HCT116 (cell line): ENCODE measurements at regions not wholly inside any gene's neighbourhood (a gene's known extent, or its start where the extent isn't known, plus 50 kb on each side); places are given as distances from the start of the nearest gene placed in this dataset.

Experiments used
- ATAC-seq: fragments of 200-7000 bp; cut with Tn5 transposase; 2 replicates; pipeline ENCODE4 v1.9.1; 2020; ENCODE audit warnings: mild to moderate bottlenecking, moderate library complexity
- BruUV-seq: library from RNA; stranded (reverse); fragments of 400-500 nt; replicated peaks from 2 replicates; lab custom pipeline; 2021; lab: Mats Ljungman, UMichigan
- CTCF ChIA-PET: fragments of 300-600 bp; sonication (Branson Sonifier 250); formaldehyde crosslinking; loops from one replicate; lab custom pipeline; 2021; ENCODE audit warnings: antibody characterized with exemption; lab: Charles Lee
- POLR2A ChIA-PET: fragments of 300-600, 350-600 bp; sonication (Branson Sonifier 250); formaldehyde crosslinking; loops from one replicate; lab custom pipeline; 2021; ENCODE audit warnings: antibody characterized with exemption; lab: Charles Lee
- RAD21 ChIA-PET, 2 experiments: fragments of 300-600 bp; sonication (Branson Sonifier 250); formaldehyde crosslinking; loops; one replicate each; lab custom pipeline; 2023; ENCODE audit warnings: low total read pairs in 2 of 2; ENCODE audit not compliant: uncharacterized antibody in 2 of 2, unreplicated experiment in 2 of 2, low non-redundant PET in 1 of 2; lab: Charles Lee
- DNase-seq: peaks from one replicate; pipeline ENCODE4 v3.0.0-alpha.2; 2010; ENCODE audit warnings: low read depth, low spot score
- H2AFZ ChIP-seq: fragments of 200-600 bp; shearing (Covaris generic), sonication (generic); 2 replicates; pipeline ENCODE4 v1.6.1; 2017; ENCODE audit warnings: low read depth, mixed run types, mixed read lengths, antibody characterized with exemption, low read length; ENCODE audit not compliant: poor library complexity, severe bottlenecking
- H3K27ac ChIP-seq: 2 replicates; pipeline ENCODE4 v1.5.1; 2012; ENCODE audit warnings: low read depth, low read length
- H3K27me3 ChIP-seq: fragments of 200-600 bp; sonication (generic); 2 replicates; pipeline ENCODE4 v1.6.1; 2016; ENCODE audit warnings: mixed run types, low read length, mixed read lengths; ENCODE audit not compliant: insufficient read depth
- H3K36me3 ChIP-seq, 2 experiments: fragments of 200-500 bp in 1 of 2; fragments of 200-600 bp in 1 of 2; sonication (Bioruptor generic) in 1 of 2; sonication (generic) in 1 of 2; 2 replicates each; pipeline versions ENCODE4 v1.5.1 to v1.6.1; 2014 to 2016; ENCODE audit warnings: low read length in 2 of 2, inconsistent platforms in 1 of 2, mixed read lengths in 1 of 2, mixed run types in 1 of 2; ENCODE audit not compliant: insufficient read depth in 2 of 2, control insufficient read depth in 1 of 2
- H3K4me1 ChIP-seq, 2 experiments: fragments of 200-600 bp in 1 of 2; sonication (generic) in 1 of 2; 2 replicates each; pipeline versions ENCODE4 v1.5.1 to v1.6.1; 2012 to 2017; ENCODE audit warnings: low read length in 2 of 2, inconsistent platforms in 1 of 2, mild to moderate bottlenecking in 1 of 2, mixed read lengths in 1 of 2, mixed run types in 1 of 2, moderate library complexity in 1 of 2; ENCODE audit not compliant: insufficient read depth in 2 of 2, control insufficient read depth in 1 of 2
- H3K4me2 ChIP-seq: fragments of 200-600 bp; sonication (generic); 2 replicates; pipeline ENCODE4 v1.6.1; 2017; ENCODE audit warnings: mixed run types, low read length, mixed read lengths
- H3K4me3 ChIP-seq, 2 experiments: fragments of 200-600 bp in 1 of 2; sonication (generic) in 1 of 2; replicated peaks in 1 of 2; 2 replicates each; pipeline ENCODE4 v1.5.1; 2011 to 2016; ENCODE audit warnings: low read length in 2 of 2, control low read depth in 1 of 2, low read depth in 1 of 2, mild to moderate bottlenecking in 1 of 2, mixed read lengths in 1 of 2, mixed run types in 1 of 2
- H3K79me2 ChIP-seq: fragments of 200-600 bp; sonication (generic); 2 replicates; pipeline ENCODE4 v1.6.1; 2017; ENCODE audit warnings: mild to moderate bottlenecking, mixed run types, low read length, moderate library complexity, mixed read lengths; ENCODE audit not compliant: insufficient read depth
- H3K9ac ChIP-seq: fragments of 200-600 bp; sonication (generic); 2 replicates; pipeline ENCODE4 v1.6.1; 2016; ENCODE audit warnings: low read length, mixed read lengths
- H3K9me2 ChIP-seq: fragments of 200-600 bp; sonication (generic), shearing (Covaris generic); 2 replicates; pipeline ENCODE4 v1.6.1; 2017; ENCODE audit warnings: mixed run types, mild to moderate bottlenecking, moderate library complexity; ENCODE audit not compliant: insufficient read depth
- H3K9me3 ChIP-seq, 2 experiments: fragments of 200-500 bp in 1 of 2; fragments of 200-600 bp in 1 of 2; sonication (Bioruptor generic) in 1 of 2; sonication (generic) in 1 of 2; 2 replicates each; pipeline ENCODE4 v1.6.1; 2014 to 2017; ENCODE audit warnings: low read length in 2 of 2, mixed read lengths in 2 of 2, inconsistent platforms in 1 of 2, low read depth in 1 of 2, mild to moderate bottlenecking in 1 of 2, mixed run types in 1 of 2, moderate library complexity in 1 of 2; ENCODE audit not compliant: control insufficient read depth in 1 of 2, insufficient read depth in 1 of 2
- H4K20me1 ChIP-seq: fragments of 200-600 bp; sonication (generic), shearing (Covaris generic); 2 replicates; pipeline ENCODE4 v1.6.1; 2017; ENCODE audit warnings: mixed run types, mild to moderate bottlenecking, moderate library complexity; ENCODE audit not compliant: insufficient read depth
- EGR1 ChIP-seq: IDR thresholded peaks from 2 replicates; pipeline ENCODE4 v1.6.1; 2012; ENCODE audit warnings: low read depth
- EZH2 ChIP-seq: fragments of 200-600 bp; sonication (generic); IDR thresholded peaks from 2 replicates; pipeline ENCODE4 v1.6.1; 2017; ENCODE audit warnings: antibody characterized with exemption, mixed run types
- EZH2phosphoT487 ChIP-seq: fragments of 200-600 bp; IDR thresholded peaks from 2 replicates; pipeline ENCODE4 v1.6.1; 2018; ENCODE audit warnings: antibody characterized with exemption, borderline replicate concordance
- POLR2AphosphoS5 ChIP-seq: IDR thresholded peaks from 2 replicates; pipeline ENCODE4 v1.6.1; 2011; ENCODE audit warnings: mild to moderate bottlenecking, low read depth, low read length, moderate library complexity
- SIN3A ChIP-seq: IDR thresholded peaks from 2 replicates; pipeline ENCODE4 v1.6.1; 2012; ENCODE audit warnings: low read depth
- SP1 ChIP-seq: IDR thresholded peaks from 2 replicates; pipeline ENCODE4 v1.6.1; 2012; ENCODE audit warnings: low read depth
- YY1 ChIP-seq: IDR thresholded peaks from 2 replicates; pipeline ENCODE4 v1.6.1; 2011; ENCODE audit warnings: low read length, low read depth, moderate library complexity, mild to moderate bottlenecking; ENCODE audit not compliant: insufficient replicate concordance; ENCODE audit errors: extremely low read depth
- ZBTB33 ChIP-seq: IDR thresholded peaks from 2 replicates; pipeline ENCODE4 v1.6.1; 2011; ENCODE audit warnings: mild to moderate bottlenecking, low read length, moderate library complexity; ENCODE audit not compliant: insufficient replicate concordance; ENCODE audit errors: extremely low read depth
- intact Hi-C: fragments of 100-400 bp; cut with micrococcal nuclease; formaldehyde crosslinking; loops from 2 replicates; pipeline ENCODE4 v1.10.0; 2022
- TF ChIP-seq, protein P1 (sequence below): IDR thresholded peaks from 2 replicates; pipeline ENCODE4 v1.6.1; 2012

DNA sequence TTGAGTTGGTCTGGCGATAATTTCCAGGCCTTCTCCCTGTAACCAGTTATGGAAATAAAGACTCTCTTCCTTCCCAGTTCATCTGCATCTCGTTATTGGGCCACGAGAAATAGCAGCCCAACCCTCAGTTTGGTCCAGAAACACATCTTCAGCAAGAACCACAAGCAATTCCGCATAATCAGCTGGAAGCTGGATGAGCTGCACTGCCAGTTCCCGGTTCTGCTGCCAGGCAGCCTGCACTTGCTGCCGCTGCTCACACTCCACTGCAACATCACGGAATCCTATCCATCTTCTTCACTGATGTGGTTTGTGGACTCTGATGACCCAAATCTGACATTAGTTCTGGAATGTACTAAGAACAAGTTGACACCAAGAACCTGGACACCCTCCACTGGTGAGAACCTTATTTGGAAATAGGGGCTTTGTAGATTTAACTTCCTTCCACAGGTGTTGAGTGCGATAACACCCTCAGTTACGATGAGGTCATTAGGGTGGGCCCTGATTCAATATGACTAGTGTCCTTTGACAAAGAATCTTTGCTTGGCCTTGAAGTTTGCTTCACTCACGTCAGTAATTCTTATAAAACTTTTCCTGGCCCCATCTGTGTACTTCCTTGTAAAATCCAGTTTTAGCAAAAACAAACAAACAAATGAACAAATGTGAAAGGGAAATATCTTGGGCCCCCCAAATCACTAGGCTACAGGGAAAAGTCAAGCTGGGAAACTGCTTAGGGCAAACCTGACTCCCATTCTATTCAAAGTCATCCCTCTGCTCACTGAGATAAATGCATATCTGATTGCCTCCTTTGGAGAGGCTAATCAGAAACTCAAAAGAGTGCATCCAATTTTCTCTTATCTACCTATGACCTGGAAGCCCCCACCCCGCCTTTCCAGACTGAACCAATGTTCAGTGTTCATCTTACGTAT, 221.9 kb upstream of the PROK2 start:
- no peak overlapping the region for H3K4me2 ChIP-seq
- ChIA-PET POLR2A (no interaction called here), RAD21 (no interaction called here), CTCF (no interaction called here)
- intact Hi-C loops = no loop called here
- H4K20me1 ChIP-seq = no peaks in the 10 kb centered on the region
- DNase-seq (no peak), ATAC-seq (no peak)
- peaks cover 0 to 5% of the 10 kb centered on the region in 2 experiments; a peak in 1 of 4 replicates for H3K4me1 ChIP-seq
- no peaks in the 10 kb centered on the region for H3K9me2 ChIP-seq
- no peak overlapping the region for H3K4me3 ChIP-seq
- H3K36me3 ChIP-seq = no peaks in the 10 kb centered on the region
- no TSS peak for BruUV-seq
- peaks cover 18% of the 10 kb centered on the region for H3K27me3 ChIP-seq
- no peak for TF ChIP-seq YY1
- no peak for TF ChIP-seq SP1
- no peak overlapping the region for H3K9ac ChIP-seq
- no peaks in the 10 kb centered on the region for H3K79me2 ChIP-seq
- H3K27ac ChIP-seq = no peak overlapping the region
- no peaks in the 10 kb centered on the region for H3K9me3 ChIP-seq
- H2AFZ ChIP-seq = no peak overlapping the region

DNA sequence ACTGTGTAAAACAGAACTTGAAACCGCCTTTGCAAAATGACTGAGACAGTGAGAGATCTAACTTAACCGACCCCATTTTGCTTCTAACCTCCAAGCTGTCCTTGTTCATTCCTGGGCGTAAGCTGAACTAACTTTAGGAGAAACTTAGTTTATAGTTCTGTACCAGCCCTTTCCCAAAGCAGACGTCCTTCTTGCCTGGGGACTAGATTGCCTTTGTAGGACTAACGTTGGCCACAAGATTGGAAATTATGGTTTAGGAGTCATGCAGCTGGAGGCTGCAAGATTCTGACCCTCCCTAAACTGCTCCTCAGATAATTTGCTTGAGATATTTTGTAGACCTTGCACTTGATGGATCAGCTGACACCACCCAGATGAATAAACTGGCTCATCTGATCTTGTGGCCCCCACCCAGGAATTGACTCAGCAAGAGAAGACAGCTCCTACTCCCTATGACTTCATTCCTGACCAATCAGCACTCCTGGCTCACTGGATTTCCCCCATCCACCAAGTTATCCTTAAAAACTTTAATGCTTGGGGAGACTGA, 219.9 kb upstream of the PROK2 start:
- ChIA-PET CTCF (no interaction called here), RAD21 (no interaction called here), POLR2A (no interaction called here)
- no peak for TF ChIP-seq EGR1
- no peak for TF ChIP-seq EZH2
- no peak for TF ChIP-seq ZBTB33
- TF ChIP-seq SIN3A = no peak
- TF ChIP-seq EZH2phosphoT487 = no peak
- no peak for TF ChIP-seq YY1
- no peak for TF ChIP-seq POLR2AphosphoS5
- TF ChIP-seq, protein P1, sequence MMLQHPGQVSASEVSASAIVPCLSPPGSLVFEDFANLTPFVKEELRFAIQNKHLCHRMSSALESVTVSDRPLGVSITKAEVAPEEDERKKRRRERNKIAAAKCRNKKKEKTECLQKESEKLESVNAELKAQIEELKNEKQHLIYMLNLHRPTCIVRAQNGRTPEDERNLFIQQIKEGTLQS = no peak
- Histone ChIP-seq H4K20me1 (no peaks in the 10 kb centered on the region), H3K9ac (no peak overlapping the region), H3K4me1 (peaks cover 0 to 5% of the 10 kb centered on the region in 2 experiments; a peak in 1 of 4 replicates), H3K9me3 (no peaks in the 10 kb centered on the region), H3K9me2 (no peaks in the 10 kb centered on the region), H2AFZ (no peak overlapping the region), H3K4me3 (no peak overlapping the region), H3K4me2 (no peak overlapping the region), H3K36me3 (no peaks in the 10 kb centered on the region), H3K79me2 (no peaks in the 10 kb centered on the region), H3K27ac (no peak overlapping the region), H3K27me3 (peaks cover 27% of the 10 kb centered on the region)
- ATAC-seq (no peak), DNase-seq (no peak)
- BruUV-seq = no TSS peak
- intact Hi-C loops = no loop called here
